HG03442 (cell line): ENCODE measurements at regions not wholly inside any gene's neighbourhood (a gene's known extent, or its start where the extent isn't known, plus 50 kb on each side); places are given as distances from the start of the nearest gene placed in this dataset.

Source experiments
- ATAC-seq: cut with Tn5 transposase; IDR thresholded peaks from one replicate; pipeline ENCODE4 v1.9.1; 2021; ENCODE audit warnings: mild to moderate bottlenecking, moderate library complexity; ENCODE audit not compliant: unreplicated experiment

DNA sequence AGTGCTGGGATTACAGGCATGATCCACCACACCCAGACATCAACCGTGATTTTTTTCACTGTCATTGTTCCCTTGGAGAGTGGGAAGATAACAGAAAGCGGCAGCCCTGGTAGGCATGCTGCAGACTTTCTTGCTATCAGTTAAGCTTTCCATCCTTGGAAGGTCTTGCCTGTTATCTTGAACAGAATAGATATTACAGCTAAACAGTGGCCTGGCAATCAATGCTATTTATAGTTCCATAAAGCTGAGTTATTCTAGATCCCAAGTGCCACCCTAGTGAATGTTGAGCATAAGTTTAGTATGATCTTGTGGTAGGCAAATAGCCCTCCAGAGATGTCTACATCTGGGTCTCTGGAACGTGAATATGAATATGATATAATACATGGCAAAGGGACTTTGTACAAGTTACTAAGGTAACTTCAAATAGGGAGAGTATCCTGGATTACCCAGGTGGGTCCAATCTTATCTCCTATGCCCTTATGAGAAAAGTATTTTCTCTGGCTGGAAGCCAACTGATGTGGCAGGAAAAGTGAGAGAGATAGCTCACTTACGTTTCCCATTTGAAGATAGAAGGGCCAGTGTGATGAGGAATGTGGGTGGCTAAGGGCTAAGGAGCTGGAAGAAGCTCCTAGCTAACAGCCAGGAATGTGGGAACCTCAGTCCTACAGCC is 609.1 kb upstream of the IGFBP3 start:
- ATAC-seq, result no peak

DNA sequence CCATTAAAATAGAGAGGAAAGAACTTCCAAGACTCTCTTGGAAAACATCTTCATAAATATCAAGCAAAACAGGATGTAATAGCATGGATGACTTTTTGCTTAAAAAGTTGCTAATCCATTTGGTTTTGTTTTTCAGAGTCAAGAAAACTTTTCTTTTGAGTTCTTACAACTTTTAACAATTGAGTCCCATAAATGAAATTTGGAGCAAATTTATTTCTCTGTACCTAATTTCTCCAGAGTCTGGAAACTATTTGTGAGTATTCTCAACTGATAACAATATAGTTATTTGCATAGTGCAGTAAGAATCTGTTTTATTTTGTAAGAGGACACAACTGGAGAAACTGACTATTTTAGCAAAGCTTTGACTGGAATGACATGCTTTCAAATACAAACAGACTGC is 606.3 kb upstream of the IGFBP3 start:
- ATAC-seq, result no peak

- ATAC-seq, result no peak
Measured at GRCh38 chr7:46525876-46526275, 604.8 kb upstream of the IGFBP3 start.

GRCh38 chr7:46524350-46524749 is 603.3 kb upstream of the IGFBP3 start:
- ATAC-seq, result no peak

GRCh38 chr7:46522354-46522906 is 601.4 kb upstream of the IGFBP3 start:
- ATAC-seq, result no peak

- ATAC-seq, result no peak
Measured at GRCh38 chr7:46518713-46519112, 597.6 kb upstream of the IGFBP3 start.

GRCh38 chr7:46515844-46516590 is 594.9 kb upstream of the IGFBP3 start:
- no peak for ATAC-seq

GRCh38 chr7:46513447-46513848 is 592.4 kb upstream of the IGFBP3 start:
- no peak for ATAC-seq

DNA sequence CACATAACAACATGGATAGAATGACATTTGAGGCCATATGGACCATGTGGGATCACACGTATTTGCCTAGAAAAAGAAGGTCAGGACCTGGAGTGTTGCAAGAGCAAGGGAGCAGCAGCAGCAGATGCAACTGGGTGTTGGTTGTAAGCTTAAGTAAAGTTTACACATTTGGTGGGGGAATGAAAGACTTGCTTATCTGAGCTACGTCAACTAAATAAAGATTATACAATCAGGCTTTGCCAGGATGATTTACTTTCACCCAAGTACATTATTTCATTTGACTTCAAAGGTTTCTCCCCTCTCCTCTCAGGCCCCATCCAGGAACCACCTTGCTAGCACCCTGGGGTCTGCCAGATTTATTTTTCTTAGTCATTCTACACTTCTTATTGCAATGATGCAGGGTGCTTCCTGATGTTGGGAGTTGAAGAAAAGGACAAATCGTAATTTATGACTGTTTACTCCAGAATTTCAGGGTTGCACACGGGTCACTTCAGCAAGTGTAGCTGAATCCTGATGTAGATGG is 591.9 kb upstream of the IGFBP3 start:
- ATAC-seq, result no peak

- no peak for ATAC-seq
Measured at GRCh38 chr7:46511442-46512215, 590.6 kb upstream of the IGFBP3 start.

DNA sequence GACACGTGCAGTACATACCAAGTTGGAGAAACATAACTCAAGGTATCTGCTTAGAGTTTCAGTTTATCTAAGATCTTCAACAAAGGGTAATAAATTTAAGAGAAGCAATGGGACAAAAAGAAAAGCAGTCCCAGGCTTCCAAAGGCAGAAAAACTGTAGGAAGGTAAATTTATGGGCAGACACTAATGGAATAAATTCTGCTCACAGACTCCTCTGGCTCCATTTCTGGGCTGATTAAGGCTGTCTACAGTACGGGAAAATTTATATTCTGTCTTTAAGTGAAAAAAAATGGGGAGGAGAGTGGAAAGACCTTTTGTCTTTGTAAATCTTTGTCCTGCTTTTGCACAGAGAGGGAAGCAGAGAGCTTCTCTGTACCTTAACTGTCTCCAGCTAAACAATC is 587.5 kb upstream of the IGFBP3 start:
- no peak for ATAC-seq

GRCh38 chr7:46507560-46507959 is 586.5 kb upstream of the IGFBP3 start:
- ATAC-seq, result no peak

DNA sequence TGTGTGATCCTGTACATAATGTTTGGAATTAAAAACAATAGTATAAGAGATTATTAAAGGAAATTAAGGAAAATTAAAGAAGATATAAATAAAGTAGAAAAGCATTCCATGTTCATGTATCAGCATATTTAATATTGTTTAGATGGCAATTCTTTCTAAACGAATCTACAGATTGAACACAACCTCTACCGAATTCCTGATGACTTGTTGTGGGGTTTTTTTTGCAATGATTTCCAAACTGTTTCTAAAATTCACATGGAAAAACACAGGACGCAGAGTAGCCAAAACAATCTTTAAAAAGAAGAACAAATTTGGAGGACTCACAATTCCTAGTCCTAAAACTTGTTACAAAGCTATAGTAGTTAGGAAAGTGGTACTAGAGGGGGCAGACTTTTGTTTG is 573.4 kb upstream of the IGFBP3 start:
- ATAC-seq, result no peak

DNA sequence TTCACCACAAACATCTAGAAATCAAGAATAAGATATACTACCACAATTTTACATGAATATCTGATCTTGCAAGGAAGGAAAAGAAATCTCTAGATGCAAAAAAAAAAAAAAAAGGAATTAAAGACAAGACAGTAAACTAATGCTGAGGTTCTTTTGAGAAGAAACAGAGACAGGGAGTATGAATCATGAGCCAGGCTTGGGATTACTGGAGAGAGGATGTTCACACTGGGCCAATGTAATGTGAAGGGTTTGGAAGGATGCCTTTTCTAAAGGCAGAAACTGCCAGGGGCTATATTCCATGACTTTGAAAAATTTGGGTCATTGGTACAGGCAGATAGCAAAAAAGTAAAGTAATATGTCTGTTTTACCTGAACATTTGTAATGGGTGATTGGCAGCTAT is 573.0 kb upstream of the IGFBP3 start:
- ATAC-seq, result no peak

GRCh38 chr7:46493196-46493595 is 572.1 kb upstream of the IGFBP3 start:
- ATAC-seq, result no peak

GRCh38 chr7:46492466-46492865 is 571.4 kb upstream of the IGFBP3 start:
- no peak for ATAC-seq

GRCh38 chr7:46490406-46490805 is 569.3 kb upstream of the IGFBP3 start:
- ATAC-seq, result no peak

DNA sequence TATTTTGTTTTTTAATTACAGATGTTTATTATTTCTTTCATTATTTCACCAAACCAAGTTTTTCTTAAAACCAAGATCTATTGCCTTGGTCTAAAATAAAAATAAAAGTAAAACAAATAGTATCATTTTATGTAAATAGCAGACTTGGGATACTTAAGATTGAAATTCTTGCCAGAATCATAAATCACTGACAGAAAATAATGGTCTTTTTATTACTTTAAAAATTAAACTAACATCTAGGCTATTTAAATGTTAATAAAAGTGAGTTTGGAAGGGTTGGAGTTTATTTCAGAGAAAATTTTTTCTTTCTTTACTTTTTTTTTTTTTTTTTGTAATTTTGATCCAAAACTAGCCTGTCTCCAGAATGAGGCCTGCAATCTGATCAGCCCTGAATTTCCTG is 568.0 kb upstream of the IGFBP3 start:
- no peak for ATAC-seq

GRCh38 chr7:46488607-46489006 is 567.5 kb upstream of the IGFBP3 start:
- no peak for ATAC-seq

DNA sequence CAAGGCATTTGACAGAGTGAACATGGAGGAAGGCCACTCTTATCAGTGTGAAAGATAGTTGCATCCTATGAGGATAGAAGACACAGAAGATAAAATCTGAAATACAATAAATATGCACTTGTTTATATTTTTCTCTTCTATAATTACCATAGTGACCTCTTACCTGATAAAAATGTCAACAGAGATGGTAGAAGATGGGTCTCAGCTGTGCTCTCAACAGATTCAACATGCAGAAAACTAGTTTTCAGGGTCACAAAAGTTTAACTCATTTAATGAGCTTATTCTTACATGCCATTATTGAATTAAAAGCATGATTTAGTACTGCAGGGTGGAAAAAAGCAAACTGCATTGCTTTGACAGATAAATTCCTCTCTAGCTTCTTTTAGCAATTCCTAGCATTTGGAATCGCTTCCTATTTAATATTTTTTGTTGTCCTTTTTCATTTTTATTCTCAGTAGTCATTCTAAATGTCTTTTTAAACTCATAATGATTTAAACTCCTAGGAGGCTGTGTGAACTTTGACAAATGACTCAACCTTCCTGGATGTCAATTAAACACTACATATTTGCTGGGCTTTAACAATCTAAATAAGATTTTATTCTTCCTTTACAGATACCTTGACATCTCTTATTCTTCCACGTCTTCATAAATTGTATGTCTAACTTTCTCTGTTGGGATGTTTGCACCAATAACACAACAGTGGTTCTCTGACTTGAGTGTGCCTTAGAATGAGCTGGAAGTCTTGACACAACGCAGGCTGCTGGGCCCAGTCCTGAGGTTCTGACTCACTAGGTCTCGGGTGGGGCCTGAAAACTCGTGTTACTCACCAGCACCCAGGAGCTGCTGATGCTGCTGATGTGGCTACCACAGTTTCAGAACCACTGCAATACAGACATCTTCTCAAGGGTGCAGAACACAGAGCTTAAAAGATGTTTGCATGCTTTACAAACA is 565.5 kb upstream of the IGFBP3 start:
- ATAC-seq, result no peak
